ENCODE measurements at regions not wholly inside any gene's neighbourhood (a gene's known extent, or its start where the extent isn't known, plus 50 kb on each side); places are given as distances from the start of the nearest gene placed in this dataset.

- Histone ChIP-seq H3K4me3 (ENCODE audit: low read length in 3 of 3) (no peak overlapping the region), H3K9me3 (ENCODE audit: control insufficient read depth in 3 of 3, low read length in 3 of 3) (no peaks in the 10 kb centered on the region), H3K4me1 (ENCODE audit: control insufficient read depth in 3 of 3, insufficient read depth in 3 of 3, low read length in 3 of 3) (peaks cover 0 to 12% (median 3%) of the 10 kb centered on the region in 3 donors), H3K27ac (ENCODE audit: low read depth, low read length) (no peak overlapping the region), H3K27me3 (ENCODE audit: control insufficient read depth in 3 of 3, insufficient read depth in 3 of 3, low read length in 3 of 3) (peaks cover 0 to 3% (median 0%) of the 10 kb centered on the region in 3 donors), H3K36me3 (ENCODE audit: control insufficient read depth in 3 of 3, insufficient read depth in 3 of 3, low read length in 3 of 3) (no peaks in the 10 kb centered on the region), H3K9ac (ENCODE audit: low read depth in 1 of 3, low read length in 3 of 3) (no peak overlapping the region)
Measured at GRCh38 chr2:204255526-204255925, 289.7 kb upstream of the PARD3B start.

GRCh38 chr2:204257781-204258180, 287.5 kb upstream of the PARD3B start:
- Histone ChIP-seq H3K27ac (ENCODE audit: low read depth, low read length) (no peak overlapping the region), H3K9ac (ENCODE audit: low read depth in 1 of 3, low read length in 3 of 3) (no peak overlapping the region), H3K27me3 (ENCODE audit: control insufficient read depth in 3 of 3, insufficient read depth in 3 of 3, low read length in 3 of 3) (no peaks in the 10 kb centered on the region), H3K36me3 (ENCODE audit: control insufficient read depth in 3 of 3, insufficient read depth in 3 of 3, low read length in 3 of 3) (no peaks in the 10 kb centered on the region), H3K4me3 (ENCODE audit: low read length in 3 of 3) (no peak overlapping the region), H3K4me1 (ENCODE audit: control insufficient read depth in 3 of 3, insufficient read depth in 3 of 3, low read length in 3 of 3) (peaks cover 0 to 16% (median 7%) of the 10 kb centered on the region in 3 donors), H3K9me3 (ENCODE audit: control insufficient read depth in 3 of 3, low read length in 3 of 3) (no peaks in the 10 kb centered on the region)

DNA sequence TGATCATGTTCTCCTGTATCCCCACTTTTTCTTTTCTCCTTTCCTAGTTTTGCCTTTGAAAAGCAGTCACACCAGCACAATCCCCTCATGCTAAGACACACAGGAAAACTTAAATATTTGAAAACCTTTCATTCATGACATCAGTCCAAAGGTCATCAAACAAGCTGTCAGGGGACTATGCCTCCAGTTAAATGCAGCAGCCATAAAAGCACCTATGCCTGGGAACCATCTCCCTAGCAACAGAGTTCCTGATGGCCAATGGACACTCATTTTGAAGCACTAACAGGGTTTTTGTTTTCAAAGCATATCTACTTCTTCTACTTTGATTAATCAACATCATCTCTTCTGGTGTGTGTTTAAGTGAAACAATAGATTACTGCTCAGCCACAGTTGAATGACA, 286.4 kb upstream of the PARD3B start:
- Histone ChIP-seq H3K4me3 (ENCODE audit: low read length in 3 of 3) (no peak overlapping the region), H3K36me3 (ENCODE audit: control insufficient read depth in 3 of 3, insufficient read depth in 3 of 3, low read length in 3 of 3) (no peaks in the 10 kb centered on the region), H3K27ac (ENCODE audit: low read depth, low read length) (no peak overlapping the region), H3K4me1 (ENCODE audit: control insufficient read depth in 3 of 3, insufficient read depth in 3 of 3, low read length in 3 of 3) (peaks cover 0 to 16% (median 7%) of the 10 kb centered on the region in 3 donors), H3K9ac (ENCODE audit: low read depth in 1 of 3, low read length in 3 of 3) (no peak overlapping the region), H3K27me3 (ENCODE audit: control insufficient read depth in 3 of 3, insufficient read depth in 3 of 3, low read length in 3 of 3) (no peaks in the 10 kb centered on the region), H3K9me3 (ENCODE audit: control insufficient read depth in 3 of 3, low read length in 3 of 3) (no peaks in the 10 kb centered on the region)

DNA sequence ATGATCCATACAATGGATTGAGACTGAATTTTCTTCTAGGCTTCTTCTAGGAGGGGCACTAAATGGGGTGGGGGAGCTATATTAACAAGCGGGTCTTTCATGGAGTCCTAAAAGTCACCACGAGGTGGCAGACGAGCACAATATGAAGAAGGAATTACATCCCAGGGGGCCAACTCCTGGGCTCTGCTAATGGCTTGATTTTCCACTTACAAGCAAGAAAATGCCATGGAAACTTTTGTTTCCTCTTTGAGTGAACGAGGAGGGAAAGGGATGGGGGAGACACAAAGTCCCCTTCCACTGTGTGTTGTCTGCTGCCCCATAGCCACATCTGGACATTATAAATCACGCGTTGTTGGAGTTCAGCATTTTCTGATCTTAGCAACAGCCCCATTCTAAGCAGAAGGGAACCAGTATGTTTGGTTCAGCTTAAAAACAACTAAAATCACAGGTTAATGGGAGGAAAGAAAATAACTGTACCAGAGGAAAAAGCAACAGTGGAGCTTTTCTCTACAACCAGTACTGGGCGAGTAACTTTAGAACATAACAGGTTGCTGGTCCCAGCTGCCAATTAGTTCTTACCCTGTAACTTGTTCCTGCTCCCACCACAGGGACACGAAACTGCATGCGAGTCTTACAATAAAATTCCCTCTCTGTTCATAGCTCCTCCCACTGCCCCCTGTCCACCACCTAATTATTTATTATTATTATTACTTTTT, 285.0 kb upstream of the PARD3B start:
- Histone ChIP-seq H3K4me1 (ENCODE audit: control insufficient read depth in 3 of 3, insufficient read depth in 3 of 3, low read length in 3 of 3) (peaks cover 0 to 16% (median 7%) of the 10 kb centered on the region in 3 donors), H3K9me3 (ENCODE audit: control insufficient read depth in 3 of 3, low read length in 3 of 3) (no peaks in the 10 kb centered on the region), H3K27ac (ENCODE audit: low read depth, low read length) (no peak overlapping the region), H3K4me3 (ENCODE audit: low read length in 3 of 3) (no peak overlapping the region), H3K27me3 (ENCODE audit: control insufficient read depth in 3 of 3, insufficient read depth in 3 of 3, low read length in 3 of 3) (no peaks in the 10 kb centered on the region), H3K9ac (ENCODE audit: low read depth in 1 of 3, low read length in 3 of 3) (no peak overlapping the region), H3K36me3 (ENCODE audit: control insufficient read depth in 3 of 3, insufficient read depth in 3 of 3, low read length in 3 of 3) (no peaks in the 10 kb centered on the region)

DNA sequence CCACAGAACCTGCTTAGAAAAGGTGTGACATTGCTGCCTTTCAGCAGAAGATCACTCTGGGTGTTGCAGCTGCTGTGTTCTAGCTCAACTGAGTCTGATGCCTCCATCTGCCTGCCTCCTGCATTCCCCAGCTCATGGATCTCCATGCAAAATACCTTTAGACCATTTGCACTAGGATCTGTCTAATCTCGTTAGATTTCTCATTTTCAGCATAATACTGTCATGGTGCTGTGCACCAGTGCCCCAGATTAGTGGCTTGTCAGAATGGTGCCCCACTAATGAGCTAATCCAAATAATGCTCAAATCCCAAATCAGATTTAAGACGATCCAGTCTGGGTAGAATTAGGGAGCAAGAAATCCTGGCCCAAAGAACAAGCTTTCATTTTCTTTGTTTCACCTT, 284.4 kb upstream of the PARD3B start:
- Histone ChIP-seq H3K4me1 (ENCODE audit: control insufficient read depth in 3 of 3, insufficient read depth in 3 of 3, low read length in 3 of 3) (peaks cover 0 to 16% (median 7%) of the 10 kb centered on the region in 3 donors), H3K27ac (ENCODE audit: low read depth, low read length) (no peak overlapping the region), H3K36me3 (ENCODE audit: control insufficient read depth in 3 of 3, insufficient read depth in 3 of 3, low read length in 3 of 3) (no peaks in the 10 kb centered on the region)

DNA sequence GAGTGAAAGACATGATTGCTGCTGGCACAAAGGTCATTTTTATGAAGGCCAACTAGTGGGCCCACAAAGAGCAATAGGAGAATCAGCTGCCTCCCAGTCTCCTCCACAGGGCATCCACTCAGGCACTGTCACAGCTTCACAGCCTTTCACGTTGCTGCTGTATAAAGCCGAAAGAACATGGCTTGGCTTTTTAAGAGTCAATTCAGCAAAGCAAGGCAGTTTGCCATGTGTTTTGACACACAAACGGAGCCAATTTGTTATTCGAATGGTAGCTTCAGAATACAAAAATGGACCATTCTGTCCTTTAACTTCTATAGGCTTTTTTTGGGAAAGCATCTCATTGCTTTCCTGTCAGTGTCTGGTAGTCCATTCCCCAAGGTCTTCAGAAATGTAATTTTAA, 283.4 kb upstream of the PARD3B start:
- Histone ChIP-seq H3K9ac (ENCODE audit: low read depth in 1 of 3, low read length in 3 of 3) (no peak overlapping the region), H3K4me3 (ENCODE audit: low read length in 3 of 3) (no peak overlapping the region), H3K9me3 (ENCODE audit: control insufficient read depth in 3 of 3, low read length in 3 of 3) (no peaks in the 10 kb centered on the region), H3K4me1 (ENCODE audit: control insufficient read depth in 3 of 3, insufficient read depth in 3 of 3, low read length in 3 of 3) (peaks cover 0 to 16% (median 7%) of the 10 kb centered on the region in 3 donors), H3K27ac (ENCODE audit: low read depth, low read length) (no peak overlapping the region), H3K36me3 (ENCODE audit: control insufficient read depth in 3 of 3, insufficient read depth in 3 of 3, low read length in 3 of 3) (no peaks in the 10 kb centered on the region), H3K27me3 (ENCODE audit: control insufficient read depth in 3 of 3, insufficient read depth in 3 of 3, low read length in 3 of 3) (no peaks in the 10 kb centered on the region)

More for the DNA sequence above, 284.4 kb upstream of the PARD3B start:
- H3K27me3 ChIP-seq (ENCODE audit: control insufficient read depth in 3 of 3, insufficient read depth in 3 of 3, low read length in 3 of 3): no peaks in the 10 kb centered on the region
- no peaks in the 10 kb centered on the region for H3K9me3 ChIP-seq (ENCODE audit: control insufficient read depth in 3 of 3, low read length in 3 of 3)
- no peak overlapping the region for H3K4me3 ChIP-seq (ENCODE audit: low read length in 3 of 3)
- H3K9ac ChIP-seq (ENCODE audit: low read depth in 1 of 3, low read length in 3 of 3): no peak overlapping the region

- Histone ChIP-seq H3K27ac (ENCODE audit: low read depth, low read length) (no peak overlapping the region), H3K4me3 (ENCODE audit: low read length in 3 of 3) (no peak overlapping the region), H3K9me3 (ENCODE audit: control insufficient read depth in 3 of 3, low read length in 3 of 3) (no peaks in the 10 kb centered on the region), H3K36me3 (ENCODE audit: control insufficient read depth in 3 of 3, insufficient read depth in 3 of 3, low read length in 3 of 3) (no peaks in the 10 kb centered on the region), H3K27me3 (ENCODE audit: control insufficient read depth in 3 of 3, insufficient read depth in 3 of 3, low read length in 3 of 3) (no peaks in the 10 kb centered on the region), H3K9ac (ENCODE audit: low read depth in 1 of 3, low read length in 3 of 3) (no peak overlapping the region), H3K4me1 (ENCODE audit: control insufficient read depth in 3 of 3, insufficient read depth in 3 of 3, low read length in 3 of 3) (peaks cover 0 to 8% (median 7%) of the 10 kb centered on the region in 3 donors)
Measured at GRCh38 chr2:204264085-204264553, 281.2 kb upstream of the PARD3B start.

- Histone ChIP-seq H3K9ac (ENCODE audit: low read depth in 1 of 3, low read length in 3 of 3) (no peak overlapping the region), H3K4me1 (ENCODE audit: control insufficient read depth in 3 of 3, insufficient read depth in 3 of 3, low read length in 3 of 3) (peaks cover 0 to 8% (median 7%) of the 10 kb centered on the region in 3 donors), H3K27me3 (ENCODE audit: control insufficient read depth in 3 of 3, insufficient read depth in 3 of 3, low read length in 3 of 3) (no peaks in the 10 kb centered on the region), H3K27ac (ENCODE audit: low read depth, low read length) (no peak overlapping the region), H3K36me3 (ENCODE audit: control insufficient read depth in 3 of 3, insufficient read depth in 3 of 3, low read length in 3 of 3) (no peaks in the 10 kb centered on the region), H3K4me3 (ENCODE audit: low read length in 3 of 3) (no peak overlapping the region), H3K9me3 (ENCODE audit: control insufficient read depth in 3 of 3, low read length in 3 of 3) (no peaks in the 10 kb centered on the region)
Measured at GRCh38 chr2:204264621-204265140, 280.6 kb upstream of the PARD3B start.

- no peak overlapping the region for H3K9ac ChIP-seq (ENCODE audit: low read depth in 1 of 3, low read length in 3 of 3)
- H3K36me3 ChIP-seq (ENCODE audit: control insufficient read depth in 3 of 3, insufficient read depth in 3 of 3, low read length in 3 of 3): no peaks in the 10 kb centered on the region
- H3K27ac ChIP-seq (ENCODE audit: low read depth, low read length): no peak overlapping the region
- H3K4me1 ChIP-seq (ENCODE audit: control insufficient read depth in 3 of 3, insufficient read depth in 3 of 3, low read length in 3 of 3): peaks cover 0 to 3% (median 2%) of the 10 kb centered on the region in 3 donors
- no peaks in the 10 kb centered on the region for H3K9me3 ChIP-seq (ENCODE audit: control insufficient read depth in 3 of 3, low read length in 3 of 3)
- H3K27me3 ChIP-seq (ENCODE audit: control insufficient read depth in 3 of 3, insufficient read depth in 3 of 3, low read length in 3 of 3): no peaks in the 10 kb centered on the region
- H3K4me3 ChIP-seq (ENCODE audit: low read length in 3 of 3): no peak overlapping the region
Measured at GRCh38 chr2:204265681-204266181, 279.5 kb upstream of the PARD3B start.

DNA sequence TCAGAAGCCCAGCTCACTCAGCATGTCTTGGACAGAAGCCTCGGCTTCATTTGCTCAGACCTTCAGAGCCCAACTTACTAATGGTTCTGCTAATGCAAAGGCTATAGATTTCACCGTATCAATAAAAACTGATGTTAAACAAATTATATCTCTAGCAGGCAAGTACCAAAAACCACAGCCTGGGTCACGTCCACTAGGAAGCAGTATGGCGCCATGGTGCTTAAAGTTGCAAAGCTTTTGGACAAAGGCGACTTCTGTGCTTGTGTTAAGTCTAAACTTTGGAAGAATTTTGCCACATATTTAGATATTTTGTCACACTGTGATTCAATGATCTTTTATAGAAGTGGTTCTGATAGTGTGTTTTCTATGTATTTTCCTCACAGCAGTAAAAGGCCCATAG, 276.8 kb upstream of the PARD3B start:
- no peaks in the 10 kb centered on the region for H3K36me3 ChIP-seq (ENCODE audit: control insufficient read depth in 3 of 3, insufficient read depth in 3 of 3, low read length in 3 of 3)
- no peak overlapping the region for H3K9ac ChIP-seq (ENCODE audit: low read depth in 1 of 3, low read length in 3 of 3)
- H3K27ac ChIP-seq (ENCODE audit: low read depth, low read length): no peak overlapping the region
- no peaks in the 10 kb centered on the region for H3K27me3 ChIP-seq (ENCODE audit: control insufficient read depth in 3 of 3, insufficient read depth in 3 of 3, low read length in 3 of 3)
- H3K9me3 ChIP-seq (ENCODE audit: control insufficient read depth in 3 of 3, low read length in 3 of 3): no peaks in the 10 kb centered on the region
- H3K4me3 ChIP-seq (ENCODE audit: low read length in 3 of 3): no peak overlapping the region
- H3K4me1 ChIP-seq (ENCODE audit: control insufficient read depth in 3 of 3, insufficient read depth in 3 of 3, low read length in 3 of 3): no peaks in the 10 kb centered on the region

Data from skeletal muscle tissue (tissue), 3 donors.